ENCODE measurements at regions not wholly inside any gene's neighbourhood (a gene's known extent, or its start where the extent isn't known, plus 50 kb on each side); places are given as distances from the start of the nearest gene placed in this dataset.

- H3K27me3 ChIP-seq (ENCODE audit: low read length): 0 out of 2 replicates have a peak, but pooled peaks cover under 1% of the 10 kb centered on the region
- H3K4me2 ChIP-seq (ENCODE audit: low read depth, low read length, poor library complexity, severe bottlenecking): no peak overlapping the region
- H3K9me3 ChIP-seq (ENCODE audit: insufficient read depth, low read length): no peaks in the 10 kb centered on the region
- no peaks in the 10 kb centered on the region for H3K36me3 ChIP-seq (ENCODE audit: low read length)
- no peaks in the 10 kb centered on the region for H3K9me2 ChIP-seq (replicated peaks; ENCODE audit: insufficient read depth, low read length)
- no peak for TF ChIP-seq CTCF (IDR thresholded peaks at IDR 0.05; ENCODE audit: insufficient read depth, low read length, poor library complexity, severe bottlenecking)
- TF ChIP-seq EZH2phosphoT487 (conservative IDR thresholded peaks at IDR 0.05; ENCODE audit: low read length): no peak
- no peaks in the 10 kb centered on the region for H4K20me1 ChIP-seq (ENCODE audit: low read depth, low read length)
- H3K79me2 ChIP-seq (ENCODE audit: insufficient read depth, low read length): no peaks in the 10 kb centered on the region
- no peak overlapping the region for H3K27ac ChIP-seq (ENCODE audit: low read depth, low read length)
- H3K4me3 ChIP-seq (ENCODE audit: insufficient read depth, low read length, poor library complexity, severe bottlenecking): no peak overlapping the region
- no peak overlapping the region for H3K9ac ChIP-seq (ENCODE audit: low read length)
- H2AFZ ChIP-seq (ENCODE audit: low read depth, low read length, severe bottlenecking): no peak overlapping the region
- no peaks in the 10 kb centered on the region for H3F3A ChIP-seq (ENCODE audit: insufficient read depth)
Observed at GRCh38 chr1:58157256-58157655, 389.3 kb downstream of the OMA1 start.

GRCh38 chr1:58156831-58157230, 389.7 kb downstream of the OMA1 start:
- H3K4me3 ChIP-seq (ENCODE audit: insufficient read depth, low read length, poor library complexity, severe bottlenecking): no peak overlapping the region
- no peak overlapping the region for H2AFZ ChIP-seq (ENCODE audit: low read depth, low read length, severe bottlenecking)
- H3K27ac ChIP-seq (ENCODE audit: low read depth, low read length): no peak overlapping the region
- H3K4me2 ChIP-seq (ENCODE audit: low read depth, low read length, poor library complexity, severe bottlenecking): no peak overlapping the region
- TF ChIP-seq CTCF (IDR thresholded peaks at IDR 0.05; ENCODE audit: insufficient read depth, low read length, poor library complexity, severe bottlenecking) (no peak), EZH2phosphoT487 (conservative IDR thresholded peaks at IDR 0.05; ENCODE audit: low read length) (no peak)
- no peaks in the 10 kb centered on the region for H3K79me2 ChIP-seq (ENCODE audit: insufficient read depth, low read length)
- no peaks in the 10 kb centered on the region for H3K36me3 ChIP-seq (ENCODE audit: low read length)
- H4K20me1 ChIP-seq (ENCODE audit: low read depth, low read length): no peaks in the 10 kb centered on the region
- H3K27me3 ChIP-seq (ENCODE audit: low read length): no peaks in the 10 kb centered on the region
- H3K9me3 ChIP-seq (ENCODE audit: insufficient read depth, low read length): no peaks in the 10 kb centered on the region
- H3K9me2 ChIP-seq (replicated peaks; ENCODE audit: insufficient read depth, low read length): no peaks in the 10 kb centered on the region
- H3K9ac ChIP-seq (ENCODE audit: low read length): no peak overlapping the region
- H3F3A ChIP-seq (ENCODE audit: insufficient read depth): no peaks in the 10 kb centered on the region

- Histone ChIP-seq H3K9me3 (ENCODE audit: insufficient read depth, low read length) (no peaks in the 10 kb centered on the region), H3K27me3 (ENCODE audit: low read length) (no peaks in the 10 kb centered on the region), H3K79me2 (ENCODE audit: insufficient read depth, low read length) (no peaks in the 10 kb centered on the region), H2AFZ (ENCODE audit: low read depth, low read length, severe bottlenecking) (no peak overlapping the region), H3K4me2 (ENCODE audit: low read depth, low read length, poor library complexity, severe bottlenecking) (no peak overlapping the region), H3K4me3 (ENCODE audit: insufficient read depth, low read length, poor library complexity, severe bottlenecking) (no peak overlapping the region), H4K20me1 (ENCODE audit: low read depth, low read length) (no peaks in the 10 kb centered on the region), H3K9me2 (replicated peaks; ENCODE audit: insufficient read depth, low read length) (no peaks in the 10 kb centered on the region), H3K9ac (ENCODE audit: low read length) (no peak overlapping the region), H3K27ac (ENCODE audit: low read depth, low read length) (no peak overlapping the region), H3F3A (ENCODE audit: insufficient read depth) (no peaks in the 10 kb centered on the region), H3K36me3 (ENCODE audit: low read length) (no peaks in the 10 kb centered on the region)
- TF ChIP-seq EZH2phosphoT487 (conservative IDR thresholded peaks at IDR 0.05; ENCODE audit: low read length) (no peak), CTCF (IDR thresholded peaks at IDR 0.05; ENCODE audit: insufficient read depth, low read length, poor library complexity, severe bottlenecking) (no peak)
Observed at GRCh38 chr1:58156124-58156468, 390.4 kb downstream of the OMA1 start.
